A673 (cell line): ENCODE measurements at regions not wholly inside any gene's neighbourhood (a gene's known extent, or its start where the extent isn't known, plus 50 kb on each side); places are given as distances from the start of the nearest gene placed in this dataset.

Experiments
- CTCF ChIP-seq: fragments of 300-800, 200-600 bp; sonication (generic); conservative IDR thresholded peaks from 2 replicates; pipeline ENCODE4 v1.5.1; 2017; ENCODE audit warnings: low read depth, mild to moderate bottlenecking, antibody characterized with exemption, low read length, moderate library complexity, mixed read lengths
- EZH2 ChIP-seq: fragments of 200-600 bp; sonication (generic); IDR thresholded peaks from 2 replicates; pipeline ENCODE4 v1.6.1; 2017; ENCODE audit warnings: borderline replicate concordance, low read depth, mild to moderate bottlenecking, mixed read lengths, antibody characterized with exemption, low read length; ENCODE audit not compliant: poor library complexity, severe bottlenecking

- no peak for TF ChIP-seq CTCF
- TF ChIP-seq EZH2, result no peak
These were observed 93.4 kb upstream of the CLINT1 start for GRCh38 chr5:157952374-157952685.
